PC-9 (cell line): ENCODE measurements at regions not wholly inside any gene's neighbourhood (a gene's known extent, or its start where the extent isn't known, plus 50 kb on each side); places are given as distances from the start of the nearest gene placed in this dataset.

ENCODE experiments used
- BruUV-seq: library from RNA; stranded (reverse); fragments of 400-500 nt; replicated peaks from 2 replicates; lab custom pipeline; 2021; lab: Mats Ljungman, UMichigan
- CTCF ChIA-PET: fragments of 300-600 bp; sonication (Branson Sonifier 250); formaldehyde crosslinking; loops from one replicate; lab custom pipeline; 2022; ENCODE audit warnings: antibody characterized with exemption; lab: Charles Lee
- POLR2A ChIA-PET: fragments of 300-600 bp; sonication (Branson Sonifier 250); formaldehyde crosslinking; loops from one replicate; lab custom pipeline; 2022; ENCODE audit warnings: antibody characterized with exemption; ENCODE audit not compliant: unreplicated experiment; lab: Charles Lee
- DNase-seq, 2 experiments: peaks; one replicate each; pipeline versions ENCODE4 v3.0.0 to v3.0.0-alpha.2; 2015 to 2022; ENCODE audit warnings: mixed read lengths in 1 of 2
- H2AFZ ChIP-seq: fragments of 200-600 bp; sonication (generic); 2 replicates; pipeline ENCODE4 v1.8.1; 2017; ENCODE audit warnings: antibody characterized with exemption
- H3F3A ChIP-seq: fragments of 200-600 bp; sonication (generic); 2 replicates; pipeline ENCODE4 v1.8.1; 2017; ENCODE audit warnings: antibody characterized with exemption, mild to moderate bottlenecking, low read depth; ENCODE audit not compliant: insufficient read depth
- H3K27ac ChIP-seq: fragments of 200-600 bp; sonication (generic); 2 replicates; pipeline ENCODE4 v1.6.1; 2016; ENCODE audit warnings: mixed run types
- H3K27me3 ChIP-seq: fragments of 200-600 bp; sonication (generic); 2 replicates; pipeline ENCODE4 v1.6.1; 2016; ENCODE audit warnings: low read depth, mixed run types; ENCODE audit not compliant: insufficient read depth
- H3K36me3 ChIP-seq: fragments of 200-600 bp; sonication (generic); 2 replicates; pipeline ENCODE4 v1.6.1; 2016; ENCODE audit warnings: low read depth, mixed run types
- H3K4me1 ChIP-seq: fragments of 200-600 bp; sonication (generic); replicated peaks from 2 replicates; pipeline ENCODE4 v1.6.1; 2016; ENCODE audit warnings: mixed run types; ENCODE audit not compliant: insufficient read depth
- H3K4me2 ChIP-seq: fragments of 200-600 bp; sonication (generic); 2 replicates; pipeline ENCODE4 v1.6.1; 2017; ENCODE audit warnings: mixed run types
- H3K4me3 ChIP-seq: fragments of 200-600 bp; sonication (generic); 2 replicates; pipeline ENCODE4 v1.6.1; 2016; ENCODE audit warnings: mixed run types
- H3K79me2 ChIP-seq: fragments of 200-600 bp; sonication (generic); 2 replicates; pipeline ENCODE4 v1.6.1; 2017; ENCODE audit warnings: low read depth, mixed run types
- H3K9me2 ChIP-seq: fragments of 200-600 bp; sonication (generic); 2 replicates; pipeline ENCODE4 v1.8.1; 2017; ENCODE audit warnings: mild to moderate bottlenecking; ENCODE audit not compliant: insufficient read depth
- H3K9me3 ChIP-seq: fragments of 200-600 bp; sonication (generic); 2 replicates; pipeline ENCODE4 v1.8.1; 2016; ENCODE audit warnings: low read depth; ENCODE audit not compliant: insufficient read depth
- H4K20me1 ChIP-seq: fragments of 200-600 bp; sonication (generic); 2 replicates; pipeline ENCODE4 v1.8.1; 2017; ENCODE audit not compliant: insufficient read depth
- CTCF ChIP-seq: fragments of 200-600 bp; sonication (generic); conservative IDR thresholded peaks from 2 replicates; pipeline ENCODE4 v1.6.1; 2017; ENCODE audit warnings: mixed run types, antibody characterized with exemption, mild to moderate bottlenecking, moderate library complexity
- EZH2 ChIP-seq: fragments of 200-600 bp; sonication (generic); IDR thresholded peaks from 2 replicates; pipeline ENCODE4 v1.8.0; 2017; ENCODE audit warnings: antibody characterized with exemption, low read depth
- intact Hi-C: fragments of 100-400 bp; cut with micrococcal nuclease; formaldehyde crosslinking; loops from one replicate; pipeline ENCODE4 v1.10.0; 2022; ENCODE audit not compliant: unreplicated experiment

DNA sequence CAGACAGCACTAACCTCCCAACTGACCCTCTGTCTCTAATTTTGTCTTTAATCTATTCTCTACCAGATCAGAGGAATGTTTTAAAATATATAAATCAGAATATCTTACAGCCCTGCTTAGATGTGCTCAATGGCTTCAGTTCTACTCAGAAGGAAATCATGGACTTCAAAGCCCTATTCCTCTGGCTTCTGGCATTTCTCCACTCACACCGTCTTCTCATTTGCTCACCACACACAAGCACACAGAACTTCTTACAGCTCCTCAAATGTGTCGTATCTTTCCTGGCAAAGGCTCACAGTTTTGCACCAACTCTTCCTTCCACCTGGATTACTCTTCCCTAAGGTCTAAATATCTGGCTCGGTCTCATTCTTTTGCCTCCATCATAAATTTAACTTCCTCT, 71.6 kb upstream of the NUDT7 start:
- H3K4me2 ChIP-seq, result no peak overlapping the region
- no TSS peak for BruUV-seq
- H3K9me3 ChIP-seq, result no peaks in the 10 kb centered on the region
- POLR2A ChIA-PET, result no interaction called here
- no peaks in the 10 kb centered on the region for H3K36me3 ChIP-seq
- H2AFZ ChIP-seq, result no peak overlapping the region
- peaks cover 34% of the 10 kb centered on the region; the same call in 1 of the 2 replicates for H3K27me3 ChIP-seq
- no peak overlapping the region for H3K4me3 ChIP-seq
- no peaks in the 10 kb centered on the region for H3K9me2 ChIP-seq
- no peak overlapping the region for H3K27ac ChIP-seq
- no peaks in the 10 kb centered on the region for H3F3A ChIP-seq
- H3K4me1 ChIP-seq, result no peaks in the 10 kb centered on the region
- no peaks in the 10 kb centered on the region for H4K20me1 ChIP-seq
- no peaks in the 10 kb centered on the region for H3K79me2 ChIP-seq
- no peak for DNase-seq
- CTCF ChIA-PET, result no interaction called here
- intact Hi-C loops, result no loop called here
- TF ChIP-seq CTCF, result no peak
- TF ChIP-seq EZH2, result no peak

- intact Hi-C loops, result no loop called here
- POLR2A ChIA-PET, result no interaction called here
- Histone ChIP-seq H3K4me3 (no peak overlapping the region), H3F3A (no peaks in the 10 kb centered on the region), H3K4me2 (no peak overlapping the region), H3K9me3 (no peaks in the 10 kb centered on the region), H3K27me3 (peaks cover 34% of the 10 kb centered on the region; the same call in 1 of the 2 replicates), H2AFZ (no peak overlapping the region), H3K79me2 (no peaks in the 10 kb centered on the region), H3K27ac (no peak overlapping the region), H3K36me3 (no peaks in the 10 kb centered on the region), H3K9me2 (no peaks in the 10 kb centered on the region), H3K4me1 (no peaks in the 10 kb centered on the region), H4K20me1 (no peaks in the 10 kb centered on the region)
- CTCF ChIA-PET, result no interaction called here
- no peak for DNase-seq
- TF ChIP-seq EZH2, result no peak
- no peak for TF ChIP-seq CTCF
- BruUV-seq, result no TSS peak
Observed at GRCh38 chr16:77652399-77652798, 69.9 kb upstream of the NUDT7 start.

DNA sequence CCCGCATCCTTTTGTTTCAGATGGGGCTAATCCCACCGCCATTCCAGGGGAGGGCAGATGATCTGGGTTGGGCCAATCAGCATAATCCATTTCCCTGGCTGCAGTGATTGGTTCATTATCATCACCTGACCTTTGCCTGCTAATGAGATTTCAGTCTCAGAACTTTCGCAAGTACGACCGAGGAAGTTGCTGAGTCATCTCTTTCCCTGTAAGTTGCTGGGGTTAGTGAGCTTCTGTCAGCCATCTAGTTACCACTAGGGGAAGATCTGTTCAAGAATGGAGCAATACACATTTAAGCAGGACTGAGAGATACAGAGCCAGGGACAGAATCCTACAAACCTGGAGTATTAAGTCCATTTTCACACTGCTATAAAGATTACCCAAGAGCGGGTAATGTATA, 65.3 kb upstream of the NUDT7 start:
- Histone ChIP-seq H3K27me3 (peaks cover 26% of the 10 kb centered on the region; the same call in 1 of the 2 replicates), H3K4me1 (no peaks in the 10 kb centered on the region), H3K79me2 (no peaks in the 10 kb centered on the region), H3F3A (no peaks in the 10 kb centered on the region), H3K36me3 (no peaks in the 10 kb centered on the region), H3K27ac (no peak overlapping the region), H2AFZ (no peak overlapping the region), H3K9me2 (no peaks in the 10 kb centered on the region), H3K4me3 (no peak overlapping the region), H3K9me3 (no peaks in the 10 kb centered on the region), H3K4me2 (no peak overlapping the region), H4K20me1 (no peaks in the 10 kb centered on the region)
- POLR2A ChIA-PET, result no interaction called here
- TF ChIP-seq CTCF (no peak), EZH2 (no peak)
- no peak for DNase-seq
- intact Hi-C loops, result no loop called here
- CTCF ChIA-PET, result no interaction called here
- BruUV-seq, result no TSS peak
